ENCODE measurements at regions not wholly inside any gene's neighbourhood (a gene's known extent, or its start where the extent isn't known, plus 50 kb on each side); places are given as distances from the start of the nearest gene placed in this dataset.

DNA sequence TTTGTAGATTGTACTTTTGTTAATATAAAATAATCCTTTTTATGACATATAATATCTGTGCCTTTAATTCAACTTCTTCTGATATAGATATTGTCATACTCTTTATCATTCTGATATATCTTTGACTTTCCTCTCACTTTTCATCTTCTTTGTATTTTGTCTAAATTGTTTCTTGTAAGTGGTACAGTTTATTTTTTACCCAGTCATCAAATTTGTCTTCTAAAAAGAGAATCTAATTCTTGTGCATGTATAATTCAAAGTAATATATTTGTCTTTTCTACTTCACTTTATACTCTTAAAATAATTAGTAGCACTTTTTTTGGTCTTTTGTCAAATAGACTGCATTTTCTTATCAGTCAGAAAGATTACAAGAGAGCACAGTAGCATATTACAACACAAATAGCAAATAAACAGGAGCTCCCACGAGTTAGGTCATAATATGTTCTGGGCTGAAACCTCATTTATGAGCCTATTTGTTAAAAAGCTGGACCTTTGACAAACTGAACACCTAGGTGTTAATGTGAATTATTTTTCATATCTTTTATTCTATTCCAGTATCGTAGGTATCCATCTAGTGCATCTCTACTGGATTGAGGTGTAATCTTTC, 379.7 kb upstream of the B3GALT2 start:
- no peak for DNase-seq

DNA sequence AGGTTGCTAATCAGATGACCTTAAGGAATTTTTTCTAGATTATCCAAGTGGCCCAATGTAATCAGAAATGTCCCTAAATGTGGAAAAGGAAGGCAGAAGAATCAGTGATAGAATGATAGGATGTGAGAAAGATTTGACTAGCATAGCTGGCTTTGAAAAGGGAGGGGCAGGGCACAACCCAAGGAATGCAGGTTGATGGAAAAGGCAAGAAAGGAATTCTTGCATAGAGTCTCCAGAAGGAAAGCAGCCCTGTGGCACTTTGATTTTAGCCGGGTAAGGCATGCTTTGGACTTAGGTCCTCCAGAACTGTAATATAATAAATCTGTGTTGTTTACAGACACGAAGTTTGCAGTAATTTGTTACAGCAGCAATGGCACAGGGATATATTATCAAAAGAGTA, 375.7 kb upstream of the B3GALT2 start:
- no peak for DNase-seq

DNA sequence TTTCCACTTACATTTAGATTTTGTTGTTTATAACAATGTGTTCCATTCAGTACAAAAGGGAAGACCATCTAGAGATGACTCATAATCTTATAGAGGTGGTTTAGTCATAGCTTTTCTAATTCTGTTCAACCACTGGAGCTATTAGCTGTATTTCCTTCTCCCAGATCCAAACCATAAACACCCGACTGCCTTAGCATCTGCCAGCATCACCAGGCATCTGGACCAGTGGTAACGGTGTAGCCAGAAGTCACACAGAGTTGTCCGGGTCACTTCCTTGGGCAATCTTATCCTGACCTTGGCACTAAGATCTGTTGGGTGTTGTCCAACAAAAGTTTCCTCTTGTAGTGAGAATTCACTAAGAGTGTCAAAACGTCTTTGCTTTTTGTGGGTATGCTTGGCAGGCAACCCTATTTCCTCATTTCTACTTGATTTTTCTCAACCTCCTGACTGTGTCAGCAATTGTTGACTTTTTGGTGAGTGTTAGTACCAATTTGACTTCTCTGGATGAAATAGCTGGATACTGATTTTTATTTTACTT, 372.1 kb upstream of the B3GALT2 start:
- DNase-seq: peak; percentile 72

DNA sequence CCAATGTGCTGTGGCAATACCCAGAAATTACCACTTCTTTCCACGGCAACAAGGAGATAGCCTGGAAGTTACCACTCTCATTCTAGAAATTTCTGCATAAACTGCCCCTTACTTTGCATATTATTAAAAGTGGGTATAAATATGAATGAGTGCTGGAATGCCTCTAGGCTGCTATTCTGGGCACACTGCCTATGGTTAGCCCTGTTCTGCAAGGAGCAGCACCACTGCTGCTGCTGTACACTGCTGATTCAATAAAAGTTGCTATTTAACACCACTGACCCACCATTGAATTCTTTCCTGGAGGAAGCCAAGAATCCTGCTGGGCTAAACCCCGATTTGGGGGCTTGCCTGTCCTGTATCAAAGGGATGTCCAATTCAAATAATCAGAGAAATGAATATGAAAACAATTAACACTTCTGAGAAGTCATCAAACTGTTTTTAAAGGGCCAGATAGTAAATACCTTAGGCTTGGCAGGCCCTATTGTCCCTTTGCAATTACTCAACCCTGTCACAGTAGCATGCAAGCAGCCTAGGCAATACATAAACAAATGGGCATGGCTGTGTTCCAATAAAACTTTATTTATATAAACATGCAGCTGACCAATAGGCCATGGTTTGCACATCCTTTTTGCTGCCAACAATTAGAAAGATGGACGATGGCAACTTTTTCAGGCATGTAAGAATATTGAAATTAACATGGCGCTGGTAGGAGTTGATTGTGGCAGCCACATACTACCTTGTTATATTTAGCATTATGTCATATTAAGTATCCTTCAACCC, 369.4 kb upstream of the B3GALT2 start:
- DNase-seq: no peak

DNA sequence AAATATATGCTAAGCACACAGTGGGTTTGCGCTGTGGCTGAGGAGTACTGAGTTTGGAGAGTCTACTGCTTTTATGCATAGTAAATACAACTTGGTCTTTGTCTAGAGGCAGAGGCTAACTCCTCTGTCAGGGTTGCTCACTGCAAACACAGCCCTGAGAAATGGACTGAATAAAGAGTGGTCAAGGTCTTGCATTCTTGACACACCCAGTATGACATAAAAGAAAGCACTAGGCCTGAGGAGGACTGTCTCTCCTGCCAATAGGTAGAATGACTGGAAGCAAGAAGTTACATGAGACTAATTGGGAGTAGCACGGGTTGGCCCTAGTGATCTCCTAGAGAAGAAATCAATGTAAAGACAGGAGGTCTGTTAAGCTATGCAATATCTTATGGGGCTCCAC, 367.2 kb upstream of the B3GALT2 start:
- DNase-seq: no peak

DNA sequence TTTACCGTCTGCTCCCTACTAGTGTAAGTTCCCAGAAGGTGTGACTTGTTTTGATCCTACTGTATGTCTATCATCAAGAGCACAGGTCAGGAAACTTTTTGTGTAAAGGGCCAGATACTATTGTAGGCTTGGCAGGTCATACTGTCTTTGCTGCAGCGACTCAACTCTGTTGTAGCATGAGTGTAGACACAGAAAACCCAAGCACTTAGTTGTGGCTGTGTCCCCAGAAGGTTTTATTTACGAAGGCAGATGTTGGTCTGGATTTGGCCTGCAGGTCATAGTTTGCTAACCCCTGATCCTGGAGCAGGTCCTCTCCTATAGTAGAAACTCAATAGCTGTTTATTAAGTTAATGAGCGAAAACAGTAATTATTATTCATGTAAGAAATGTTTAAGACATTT, 365.9 kb upstream of the B3GALT2 start:
- no peak for DNase-seq

DNA sequence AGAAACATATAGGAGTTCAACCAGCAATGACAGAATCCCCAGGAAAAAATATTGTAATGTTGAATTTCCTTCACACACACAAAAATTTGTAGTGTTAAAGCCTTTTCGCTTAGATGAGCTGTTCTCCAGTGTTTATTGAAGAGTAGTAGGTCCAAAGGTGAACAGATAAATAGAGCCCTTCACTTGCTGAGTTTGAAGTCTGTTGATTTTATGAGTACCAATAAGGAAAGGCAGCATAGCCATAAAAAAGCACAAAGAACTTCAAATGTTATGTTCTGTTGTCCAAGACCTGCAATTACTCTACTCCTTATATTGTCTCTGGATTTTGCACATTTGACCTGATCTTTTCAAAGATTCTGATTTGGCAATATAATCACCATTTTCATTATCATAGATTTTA, 362.7 kb upstream of the B3GALT2 start:
- DNase-seq: no peak

DNA sequence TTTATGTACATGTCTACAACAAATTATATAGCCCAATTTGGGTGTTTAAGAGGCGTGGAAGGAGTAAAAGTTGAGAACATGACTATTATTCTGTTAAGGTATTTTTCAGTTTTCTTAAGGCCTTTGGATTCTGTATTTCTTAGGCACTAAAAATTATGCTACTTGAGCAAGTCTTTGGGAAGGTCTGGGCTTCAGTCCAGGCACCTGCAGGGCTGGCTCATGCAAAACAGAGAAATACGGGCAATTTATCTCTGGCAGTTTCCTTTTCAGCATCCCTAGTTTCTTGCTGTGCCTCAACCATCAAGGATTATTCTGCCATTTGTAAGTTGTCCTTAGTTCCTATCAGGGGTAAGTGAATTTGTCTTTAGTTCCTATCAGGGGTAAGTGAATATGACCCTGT, 358.8 kb upstream of the B3GALT2 start:
- no peak for DNase-seq

DNA sequence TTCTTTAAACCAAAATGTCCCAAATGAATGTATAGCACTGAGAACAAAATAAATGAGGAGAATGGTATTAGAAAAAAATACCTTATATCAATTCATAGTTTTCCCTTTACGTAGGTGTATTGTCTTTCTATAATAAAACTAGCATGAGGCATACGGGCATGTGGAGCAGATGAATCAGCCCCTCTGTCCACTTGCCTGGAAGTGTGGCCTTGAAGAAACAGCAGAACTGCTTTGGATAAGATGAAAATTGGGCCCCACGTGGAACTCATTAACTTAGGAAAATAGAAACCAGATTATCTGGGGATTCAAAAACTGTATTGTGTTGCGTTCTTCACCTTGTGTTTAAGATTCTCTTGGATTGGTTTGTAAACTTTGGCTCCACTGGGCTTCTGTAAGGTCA, 356.8 kb upstream of the B3GALT2 start:
- DNase-seq: peak; percentile 39

DNA sequence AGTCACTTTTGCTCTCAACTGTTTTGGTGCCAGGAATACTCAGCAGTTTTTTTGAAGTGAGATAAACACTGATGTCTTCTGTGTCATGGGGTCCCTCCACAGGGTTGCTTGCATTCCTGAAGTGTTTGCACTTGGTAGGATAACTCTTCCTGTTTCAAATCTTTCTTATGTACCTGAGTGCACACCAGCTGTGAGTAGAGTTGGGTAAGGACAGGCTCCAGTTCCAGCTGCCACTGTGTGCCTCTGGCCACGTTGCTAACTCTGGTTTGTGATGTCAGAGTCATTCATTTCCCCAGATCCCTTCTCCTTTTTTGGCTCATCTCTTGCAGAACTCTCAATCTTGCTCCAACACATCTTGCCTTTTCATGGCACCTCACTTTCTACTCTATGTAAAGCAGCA, 356.3 kb upstream of the B3GALT2 start:
- DNase-seq: no peak

DNA sequence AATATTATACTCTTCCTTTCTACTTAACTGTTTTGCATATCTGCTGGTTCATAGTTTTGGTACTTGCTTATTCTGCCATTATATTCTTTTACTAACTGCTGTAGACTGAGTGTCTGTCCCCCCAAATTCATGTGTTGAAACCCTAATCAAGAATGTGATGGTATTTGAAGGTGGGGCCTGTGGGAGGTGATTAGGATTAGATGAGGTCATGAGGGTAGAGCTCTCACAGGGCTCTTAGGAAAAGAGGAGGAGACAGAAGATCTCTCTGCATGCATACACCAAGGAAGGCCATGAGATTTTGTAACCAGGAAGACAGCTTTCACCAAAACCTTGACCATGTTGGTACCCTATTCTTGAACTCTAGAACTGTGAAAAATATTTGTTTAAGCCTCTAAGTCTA, 354.1 kb upstream of the B3GALT2 start:
- no peak for DNase-seq

DNA sequence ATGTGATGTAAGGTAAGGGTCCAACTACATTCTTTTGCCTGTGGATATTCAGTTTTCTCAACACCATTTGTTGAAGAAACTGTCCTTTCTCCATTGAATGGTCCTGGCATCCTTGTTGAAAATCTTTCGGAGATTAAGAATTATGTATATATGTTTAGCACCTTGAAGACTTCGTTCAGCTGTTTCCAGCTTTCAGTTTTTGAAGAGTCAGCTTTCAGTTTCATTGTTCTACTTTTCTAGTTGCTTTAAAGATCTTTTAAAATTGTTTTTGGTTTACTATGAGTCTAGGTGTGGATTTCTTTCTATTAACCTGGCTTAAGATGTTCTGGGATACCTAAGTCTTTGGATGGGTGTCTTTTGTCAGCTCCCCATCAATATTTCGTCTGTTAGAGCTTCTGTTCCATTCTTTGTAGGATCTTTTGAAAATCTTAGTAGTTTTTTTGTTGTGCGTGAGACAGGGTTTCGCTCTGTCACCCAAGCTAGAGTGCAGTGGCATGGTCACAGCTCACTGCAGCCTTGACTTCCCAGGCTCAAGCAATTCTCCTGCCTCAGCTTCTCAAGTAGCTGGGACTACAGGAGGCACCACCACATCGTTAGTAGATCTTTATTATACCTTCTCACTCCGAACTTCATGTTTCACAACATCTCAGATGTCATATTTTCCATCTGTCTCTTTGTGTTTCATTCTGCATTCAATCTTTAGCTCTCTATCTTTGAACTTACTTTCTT, 353.5 kb upstream of the B3GALT2 start:
- no peak for DNase-seq

DNA sequence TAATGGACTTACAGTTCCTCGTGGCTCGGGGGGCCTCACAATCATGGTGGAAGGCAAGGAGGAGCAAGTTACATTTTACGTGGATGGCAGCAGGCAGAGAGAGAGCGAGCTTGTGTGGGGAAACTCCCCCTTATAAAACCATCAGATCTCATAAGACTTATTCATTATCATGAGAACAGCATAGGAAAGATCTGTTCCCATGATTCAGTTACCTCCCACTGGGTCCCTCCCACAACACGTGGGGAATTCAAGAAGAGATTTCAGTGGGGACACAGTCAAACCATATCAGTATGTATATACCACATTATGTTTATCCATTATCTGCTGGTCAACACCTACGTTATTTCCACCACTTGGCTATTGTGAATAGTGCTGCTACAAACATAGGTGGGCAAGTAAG, 352.3 kb upstream of the B3GALT2 start:
- DNase-seq: no peak

DNA sequence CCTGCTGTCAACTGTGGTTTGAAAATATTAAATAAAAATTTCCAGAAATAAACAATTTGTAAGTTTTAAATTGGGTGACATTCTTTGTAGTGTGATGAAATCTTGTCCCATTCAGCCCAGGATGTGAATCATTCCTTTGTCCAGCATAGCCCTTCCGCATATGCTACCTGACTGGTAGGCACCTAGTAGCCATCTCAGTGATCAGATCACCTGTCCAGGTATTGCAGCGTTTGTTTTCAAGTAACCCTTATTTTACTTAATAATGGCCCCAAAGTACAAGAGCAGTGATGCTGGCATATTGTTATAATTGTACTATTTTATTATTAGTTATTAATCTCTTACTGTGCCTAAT, 351.6 kb upstream of the B3GALT2 start:
- DNase-seq: no peak

DNA sequence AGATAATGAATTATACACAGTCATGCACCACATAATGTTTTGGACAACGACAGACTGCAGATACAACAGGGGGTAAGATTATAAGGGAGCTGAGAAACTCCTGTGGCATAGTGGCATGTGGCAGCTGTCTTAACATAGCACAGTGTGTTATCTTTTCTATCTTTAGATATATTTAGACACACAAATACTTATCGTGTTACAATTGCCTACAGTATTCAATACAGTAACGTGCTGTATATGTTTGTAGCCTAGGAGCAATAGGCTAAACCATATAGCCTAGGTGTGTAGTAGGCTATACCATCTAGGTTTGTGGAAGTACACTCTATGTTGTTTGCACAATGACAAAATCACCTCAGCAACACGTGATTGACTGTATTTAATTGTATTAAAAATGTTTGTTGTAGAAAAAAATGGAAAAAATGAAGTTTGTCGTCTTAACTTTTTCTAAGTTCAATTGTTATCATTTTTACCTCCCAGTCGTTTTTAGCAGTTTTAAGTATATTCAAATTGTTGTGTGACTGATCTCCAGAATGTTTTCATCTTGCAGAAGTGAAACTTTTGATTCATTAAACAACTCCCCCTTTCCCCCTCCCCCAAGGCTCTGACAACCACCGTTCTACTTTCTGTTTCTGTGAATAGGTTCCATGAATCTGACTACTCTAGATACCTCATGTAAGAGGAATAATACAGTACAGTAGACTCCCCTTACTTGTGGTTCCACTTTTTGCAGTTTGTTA, 351.0 kb upstream of the B3GALT2 start:
- DNase-seq: no peak

DNA sequence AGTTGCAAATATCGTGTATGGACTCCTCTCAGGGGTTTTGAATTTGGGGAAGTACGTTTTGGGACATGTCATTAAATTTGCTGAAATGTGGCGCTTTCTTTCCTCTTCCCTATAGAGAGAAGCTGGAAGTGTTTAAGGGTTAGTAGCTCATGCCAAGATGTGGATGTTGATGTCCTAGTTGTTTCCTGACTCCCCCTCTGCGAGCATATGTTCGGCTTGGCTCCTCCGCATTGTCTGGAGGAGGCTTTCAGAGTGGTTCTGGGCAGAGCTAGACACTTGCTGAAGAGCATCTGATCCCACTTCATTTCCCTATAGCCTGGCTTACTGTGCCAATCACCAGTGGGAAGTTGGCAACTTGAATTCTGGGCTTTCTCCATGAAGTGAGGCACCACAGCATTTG, 347.4 kb upstream of the B3GALT2 start:
- no peak for DNase-seq

DNA sequence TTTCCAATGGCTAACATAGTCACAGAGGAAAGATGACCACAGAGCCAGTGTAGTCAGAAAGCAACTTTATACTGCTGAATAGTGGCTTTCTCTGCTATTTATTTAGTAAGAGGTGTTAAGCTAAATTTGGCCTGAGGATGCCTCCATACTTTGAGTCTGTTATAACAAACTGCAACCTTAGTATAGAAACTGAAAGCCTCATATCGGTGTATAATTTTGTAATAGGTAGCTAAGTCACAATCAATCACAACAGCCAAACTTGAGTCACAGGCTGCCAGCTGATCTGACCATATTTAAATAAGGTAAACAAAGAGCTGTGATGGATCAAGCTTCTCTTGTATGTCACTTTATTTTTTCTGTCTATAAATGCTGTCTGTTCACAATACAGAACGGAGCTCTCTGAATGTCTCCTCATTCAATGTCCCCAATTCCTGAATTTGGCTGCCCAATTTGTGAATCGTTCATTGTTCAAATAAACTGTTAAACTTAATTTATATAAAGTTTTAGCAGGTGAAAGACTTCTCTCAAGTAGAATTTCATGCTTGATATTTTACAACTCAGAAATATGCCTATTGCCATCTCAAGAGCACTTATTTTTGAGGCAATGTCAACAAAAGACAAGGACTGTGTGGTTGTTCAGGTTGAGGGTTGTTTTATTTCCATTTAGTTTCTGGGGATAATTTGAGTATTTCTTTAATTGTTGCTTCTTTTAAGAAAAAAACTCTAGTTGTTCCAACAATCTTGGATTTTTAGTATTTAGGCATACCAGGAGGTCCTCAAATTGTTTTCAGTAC, 339.7 kb upstream of the B3GALT2 start:
- DNase-seq: no peak

DNA sequence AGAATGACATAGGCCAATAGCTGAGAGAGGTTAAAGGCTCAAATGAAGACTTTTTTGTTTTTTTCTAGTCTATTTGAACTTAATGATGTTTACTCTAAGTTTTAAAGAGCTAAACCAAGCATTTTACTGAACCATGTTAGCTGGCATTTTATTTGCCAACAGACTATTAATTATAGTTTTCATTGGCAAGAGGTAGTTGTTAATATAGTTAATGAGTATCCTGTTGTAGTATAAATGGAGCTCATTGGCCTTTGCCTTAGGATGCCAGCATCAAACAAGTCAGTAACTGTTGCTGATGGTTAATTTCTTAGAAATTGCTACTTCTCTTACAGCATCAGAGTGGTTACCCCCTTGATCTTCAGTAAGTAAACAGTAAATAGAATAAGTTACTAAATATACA, 339.0 kb upstream of the B3GALT2 start:
- no peak for DNase-seq

DNA sequence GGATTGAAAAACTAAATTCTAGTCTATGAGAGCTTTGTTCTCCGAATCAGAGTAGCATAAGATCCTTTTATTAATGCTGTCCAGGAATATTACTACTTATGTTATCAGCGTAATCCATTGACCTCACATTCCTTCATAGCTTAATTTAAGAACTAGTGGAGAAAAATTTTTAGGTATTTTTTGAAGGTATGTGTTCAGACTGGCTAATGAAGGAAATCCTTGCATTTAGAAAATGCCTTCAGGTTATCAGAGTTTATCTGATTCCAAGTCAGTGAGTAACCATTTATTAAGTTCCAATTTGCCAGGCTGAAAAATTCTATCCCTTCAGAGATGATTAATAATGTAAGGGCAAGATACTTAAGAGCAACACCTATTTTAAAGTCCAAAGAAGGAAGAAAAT, 338.2 kb upstream of the B3GALT2 start:
- no peak for DNase-seq

DNA sequence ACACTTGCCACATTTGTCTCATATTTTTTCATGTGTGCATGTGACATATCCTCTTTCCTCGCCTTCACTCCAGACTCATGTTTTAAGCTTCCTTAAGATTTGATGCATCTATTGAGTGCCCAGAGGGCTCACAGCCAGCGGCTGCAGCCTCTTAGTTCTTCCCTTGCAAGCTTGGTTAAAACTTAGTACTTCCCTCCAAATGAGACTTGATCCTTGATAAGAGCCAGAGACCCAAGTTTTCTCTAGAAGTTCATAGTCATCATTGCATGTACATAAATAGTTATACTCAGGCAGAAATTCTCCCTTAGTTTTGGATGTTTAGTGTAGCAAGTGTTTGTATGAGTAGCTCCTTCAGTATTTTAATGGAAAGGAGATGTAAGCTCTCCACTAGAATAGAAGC, 337.6 kb upstream of the B3GALT2 start:
- no peak for DNase-seq

DNA sequence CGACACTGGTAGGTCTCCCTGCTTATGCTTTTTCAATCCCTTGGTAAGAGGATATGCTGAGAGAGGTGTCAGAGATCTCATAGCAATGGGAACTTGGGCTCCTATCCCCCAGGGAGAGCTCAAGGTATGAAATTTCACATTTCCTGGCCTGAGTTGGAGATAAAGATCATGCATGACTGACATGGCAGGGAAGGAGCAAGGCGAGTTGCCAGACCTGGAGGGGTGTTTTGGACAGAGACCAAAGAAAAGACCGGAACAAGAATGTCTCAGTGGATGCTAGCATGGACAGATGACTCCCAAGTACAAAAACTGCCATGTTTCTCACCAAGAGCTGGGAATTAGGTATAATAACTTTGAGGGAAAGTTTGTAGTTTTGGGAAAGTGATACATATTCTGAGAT, 334.1 kb upstream of the B3GALT2 start:
- no peak for DNase-seq

DNA sequence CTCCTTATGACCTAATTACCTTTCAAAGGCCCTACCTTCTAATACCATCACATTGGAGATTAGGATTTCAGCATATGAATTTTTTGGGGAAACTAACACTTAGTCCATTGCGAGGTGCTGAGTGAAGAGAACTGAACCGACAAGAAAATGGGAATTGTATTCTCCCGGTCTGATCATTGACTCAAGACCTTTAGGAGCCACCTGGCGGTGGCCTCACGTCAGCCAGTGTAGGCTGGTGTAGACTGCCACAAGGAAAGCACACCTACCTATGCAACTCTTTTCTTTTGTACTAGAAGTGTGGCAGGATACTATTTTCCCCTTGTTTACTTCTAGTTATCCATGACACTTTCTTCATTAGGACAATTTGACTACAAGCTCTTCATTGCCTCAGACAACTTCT, 333.5 kb upstream of the B3GALT2 start:
- DNase-seq: no peak

Data from EL (cell line).